ENCODE measurements at regions not wholly inside any gene's neighbourhood (a gene's known extent, or its start where the extent isn't known, plus 50 kb on each side); places are given as distances from the start of the nearest gene placed in this dataset.

- TF ChIP-seq CTCF (IDR thresholded peaks at IDR 0.05) (no peak), POLR2A (IDR thresholded peaks at IDR 0.05) (no peak)
Measured at GRCh38 chr18:43888598-43888997, 611.3 kb upstream of the SYT4 start.

Data from Peyer's patch (tissue), 4 donors.